ENCODE measurements at regions not wholly inside any gene's neighbourhood (a gene's known extent, or its start where the extent isn't known, plus 50 kb on each side); places are given as distances from the start of the nearest gene placed in this dataset.
"Not testable (repeated sequence)": the region's sequence is repeated elsewhere in the genome, so short reads cannot be mapped to it uniquely, and the experiment has no call there.

DNA sequence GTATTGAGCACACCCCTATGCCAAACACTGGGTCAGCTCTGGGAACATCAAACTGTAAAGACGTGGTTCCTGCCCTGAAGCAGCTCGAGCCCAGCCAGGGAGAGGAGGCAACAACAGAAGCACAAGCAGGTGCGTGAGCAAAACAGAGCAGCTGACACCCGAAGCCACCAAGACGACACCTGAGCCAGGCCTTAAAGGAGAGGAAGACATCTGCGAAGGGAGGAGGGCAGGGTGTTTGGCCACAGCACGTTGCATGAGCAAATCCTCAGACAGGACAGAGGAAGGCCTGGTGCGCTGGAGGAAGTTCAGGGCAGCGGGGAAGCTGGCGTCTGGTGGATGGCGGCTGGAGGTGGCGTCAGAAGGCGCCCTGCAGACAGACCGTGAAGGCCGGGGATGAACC lies 172.0 kb downstream of the KLRB1 start:
- H3K79me2 ChIP-seq (ENCODE audit: control insufficient read depth in 1 of 2, insufficient read depth in 2 of 2, low read length in 2 of 2); H3K9ac ChIP-seq (replicated peaks in 1 of 4; ENCODE audit: extremely low read depth in 1 of 4, low read depth in 3 of 4, low read length in 3 of 4); H3K23me2 ChIP-seq (ENCODE audit: low read depth, low read length); H3K9me3 ChIP-seq (ENCODE audit: insufficient read depth in 2 of 2, low read depth in 1 of 2, low read length in 1 of 2); FAIRE-seq; H4K8ac ChIP-seq (ENCODE audit: extremely low read depth, insufficient read depth, low read length); H3K27me3 ChIP-seq (replicated peaks in 1 of 4; ENCODE audit: control insufficient read depth in 3 of 4, extremely low read depth in 1 of 4, insufficient read depth in 3 of 4, low read length in 3 of 4); DNase-seq (ENCODE audit: low read depth in 1 of 2, low spot score in 2 of 2); H3K27ac ChIP-seq (ENCODE audit: low read depth, low read length); H2BK5ac ChIP-seq (ENCODE audit: low read depth, low read length); H3K18ac ChIP-seq (ENCODE audit: extremely low read depth, low read length); H3K14ac ChIP-seq (ENCODE audit: insufficient read length); H2AK5ac ChIP-seq (ENCODE audit: low read depth, low read length); H4K5ac ChIP-seq (ENCODE audit: insufficient read length, low read depth, low read length); H3K79me1 ChIP-seq (ENCODE audit: low read depth, low read length); H3K4me2 ChIP-seq (ENCODE audit: insufficient read depth in 1 of 2, low read depth in 2 of 2, low read length in 2 of 2); H4K91ac ChIP-seq (replicated peaks; ENCODE audit: insufficient read length, low read length); POLR2A ChIA-PET (ENCODE audit: partially characterized antibody); H4K20me1 ChIP-seq (replicated peaks in 1 of 2; ENCODE audit: control insufficient read depth in 1 of 2, insufficient read depth in 2 of 2, low read length in 2 of 2); H2BK15ac ChIP-seq (ENCODE audit: low read length); H2AFZ ChIP-seq (ENCODE audit: low read length); H2BK20ac ChIP-seq (ENCODE audit: low read length); H3K4ac ChIP-seq (replicated peaks; ENCODE audit: insufficient read length, low read depth, low read length); H3K4me3 ChIP-seq (ENCODE audit: extremely low read depth in 1 of 4, insufficient read depth in 2 of 4, low read depth in 3 of 4, low read length in 4 of 4); H3K36me3 ChIP-seq (ENCODE audit: control insufficient read depth in 2 of 4, insufficient read depth in 4 of 4, low read length in 3 of 4); H3K56ac ChIP-seq (replicated peaks; ENCODE audit: insufficient read length, low read depth, low read length); CTCF ChIA-PET (ENCODE audit: partially characterized antibody); H3K23ac ChIP-seq (ENCODE audit: insufficient read length); H3K4me1 ChIP-seq (replicated peaks in 1 of 4; ENCODE audit: control insufficient read depth in 3 of 4, insufficient read depth in 4 of 4, low read length in 3 of 4); H2BK12ac ChIP-seq (ENCODE audit: low read depth, low read length); H2BK120ac ChIP-seq (replicated peaks; ENCODE audit: low read depth, low read length): not testable (repeated sequence)
- WGBS, 2 experiments (ENCODE audit: extremely low coverage in 1 of 2, insufficient coverage in 1 of 2, insufficient read length in 1 of 2, insufficient replicate concordance in 2 of 2, low coverage in 1 of 2, low lambda C conversion rate in 2 of 2, missing lambda C conversion rate in 1 of 2) = 96% methylated on average over 6 of the region's 15 CpGs; no CpG with 5 or more reads in 1 of the 2 experiments

DNA sequence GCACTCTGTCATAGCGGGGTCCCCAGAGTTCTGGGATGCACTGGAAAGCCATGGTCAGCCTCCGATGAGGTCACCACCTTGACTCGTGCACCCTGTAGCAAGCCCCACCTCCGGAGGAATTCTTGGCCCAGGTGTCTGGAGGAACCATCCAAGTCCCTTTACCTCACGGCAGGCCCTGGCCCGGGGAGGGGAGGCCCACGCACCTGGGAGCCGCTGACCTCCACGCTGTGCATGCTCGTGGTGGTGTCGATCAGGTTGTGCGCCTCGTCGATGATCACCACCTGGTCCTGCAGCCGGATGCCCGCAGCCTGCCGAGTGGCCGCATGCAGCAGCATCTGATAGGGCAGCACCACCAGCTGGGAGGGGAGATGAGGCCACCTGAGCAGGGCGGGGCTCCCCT lies 177.3 kb downstream of the KLRB1 start:
- H3K79me2 ChIP-seq (ENCODE audit: control insufficient read depth in 1 of 2, insufficient read depth in 2 of 2, low read length in 2 of 2); H3K4me3 ChIP-seq (ENCODE audit: extremely low read depth in 1 of 4, insufficient read depth in 2 of 4, low read depth in 3 of 4, low read length in 4 of 4); H3K9ac ChIP-seq (replicated peaks in 1 of 4; ENCODE audit: extremely low read depth in 1 of 4, low read depth in 3 of 4, low read length in 3 of 4); H3K4ac ChIP-seq (replicated peaks; ENCODE audit: insufficient read length, low read depth, low read length); H3K18ac ChIP-seq (ENCODE audit: extremely low read depth, low read length); CTCF ChIA-PET (ENCODE audit: partially characterized antibody); H4K20me1 ChIP-seq (replicated peaks in 1 of 2; ENCODE audit: control insufficient read depth in 1 of 2, insufficient read depth in 2 of 2, low read length in 2 of 2); H4K8ac ChIP-seq (ENCODE audit: extremely low read depth, insufficient read depth, low read length); H2BK15ac ChIP-seq (ENCODE audit: low read length); H3K9me3 ChIP-seq (ENCODE audit: insufficient read depth in 2 of 2, low read depth in 1 of 2, low read length in 1 of 2); DNase-seq (ENCODE audit: low read depth in 1 of 2, low spot score in 2 of 2); H2AK5ac ChIP-seq (ENCODE audit: low read depth, low read length); H2BK12ac ChIP-seq (ENCODE audit: low read depth, low read length); FAIRE-seq; H3K79me1 ChIP-seq (ENCODE audit: low read depth, low read length); H2AFZ ChIP-seq (ENCODE audit: low read length); H3K36me3 ChIP-seq (ENCODE audit: control insufficient read depth in 2 of 4, insufficient read depth in 4 of 4, low read length in 3 of 4); H2BK120ac ChIP-seq (replicated peaks; ENCODE audit: low read depth, low read length); H3K56ac ChIP-seq (replicated peaks; ENCODE audit: insufficient read length, low read depth, low read length); H4K91ac ChIP-seq (replicated peaks; ENCODE audit: insufficient read length, low read length); H3K4me2 ChIP-seq (ENCODE audit: insufficient read depth in 1 of 2, low read depth in 2 of 2, low read length in 2 of 2); H3K23ac ChIP-seq (ENCODE audit: insufficient read length); H2BK20ac ChIP-seq (ENCODE audit: low read length); H2BK5ac ChIP-seq (ENCODE audit: low read depth, low read length); H3K27me3 ChIP-seq (replicated peaks in 1 of 4; ENCODE audit: control insufficient read depth in 3 of 4, extremely low read depth in 1 of 4, insufficient read depth in 3 of 4, low read length in 3 of 4); H3K23me2 ChIP-seq (ENCODE audit: low read depth, low read length); H4K5ac ChIP-seq (ENCODE audit: insufficient read length, low read depth, low read length); H3K14ac ChIP-seq (ENCODE audit: insufficient read length); H3K4me1 ChIP-seq (replicated peaks in 1 of 4; ENCODE audit: control insufficient read depth in 3 of 4, insufficient read depth in 4 of 4, low read length in 3 of 4); POLR2A ChIA-PET (ENCODE audit: partially characterized antibody); H3K27ac ChIP-seq (ENCODE audit: low read depth, low read length): not testable (repeated sequence)
- WGBS, 2 experiments (ENCODE audit: extremely low coverage in 1 of 2, insufficient coverage in 1 of 2, insufficient read length in 1 of 2, insufficient replicate concordance in 2 of 2, low coverage in 1 of 2, low lambda C conversion rate in 2 of 2, missing lambda C conversion rate in 1 of 2) = no CpG with 5 or more reads among the region's 19 CpGs
